NCI-H2196 treated with DMSO at 0.1 percent for 48 hours (cell line): ENCODE measurements at regions not wholly inside any gene's neighbourhood (a gene's known extent, or its start where the extent isn't known, plus 50 kb on each side); places are given as distances from the start of the nearest gene placed in this dataset.

ENCODE experiments used
- DNase-seq: peaks from one replicate; lab custom pipeline; 2025; ENCODE audit not compliant: unreplicated experiment; lab: John Stamatoyannopoulos, UW

GRCh38 chr1:201653883-201654282, 115.0 kb downstream of the NAV1 start:
- no peak for DNase-seq

DNA sequence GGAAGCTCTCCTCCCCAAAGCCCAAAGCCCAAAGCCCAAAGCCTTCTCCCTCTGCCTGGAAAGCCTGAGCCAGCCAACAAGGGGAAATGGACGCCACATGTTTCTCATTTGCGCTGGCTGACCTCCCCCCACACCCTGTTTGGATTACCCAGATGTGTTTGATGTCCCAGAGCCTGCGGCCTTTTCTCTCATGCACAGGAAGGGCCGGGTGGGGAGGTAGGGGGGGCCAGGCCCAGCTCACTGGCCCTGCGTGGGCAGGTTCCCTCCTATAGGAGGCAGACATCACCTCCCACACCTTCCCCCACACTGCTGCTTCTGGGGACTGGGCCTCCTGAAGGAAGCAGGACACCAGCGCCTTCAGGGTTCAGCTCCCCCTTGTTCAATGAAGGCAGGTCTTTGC, 116.3 kb downstream of the NAV1 start:
- no peak for DNase-seq

- DNase-seq, result no peak
Observed at GRCh38 chr1:201655910-201656309, 117.0 kb downstream of the NAV1 start.

DNA sequence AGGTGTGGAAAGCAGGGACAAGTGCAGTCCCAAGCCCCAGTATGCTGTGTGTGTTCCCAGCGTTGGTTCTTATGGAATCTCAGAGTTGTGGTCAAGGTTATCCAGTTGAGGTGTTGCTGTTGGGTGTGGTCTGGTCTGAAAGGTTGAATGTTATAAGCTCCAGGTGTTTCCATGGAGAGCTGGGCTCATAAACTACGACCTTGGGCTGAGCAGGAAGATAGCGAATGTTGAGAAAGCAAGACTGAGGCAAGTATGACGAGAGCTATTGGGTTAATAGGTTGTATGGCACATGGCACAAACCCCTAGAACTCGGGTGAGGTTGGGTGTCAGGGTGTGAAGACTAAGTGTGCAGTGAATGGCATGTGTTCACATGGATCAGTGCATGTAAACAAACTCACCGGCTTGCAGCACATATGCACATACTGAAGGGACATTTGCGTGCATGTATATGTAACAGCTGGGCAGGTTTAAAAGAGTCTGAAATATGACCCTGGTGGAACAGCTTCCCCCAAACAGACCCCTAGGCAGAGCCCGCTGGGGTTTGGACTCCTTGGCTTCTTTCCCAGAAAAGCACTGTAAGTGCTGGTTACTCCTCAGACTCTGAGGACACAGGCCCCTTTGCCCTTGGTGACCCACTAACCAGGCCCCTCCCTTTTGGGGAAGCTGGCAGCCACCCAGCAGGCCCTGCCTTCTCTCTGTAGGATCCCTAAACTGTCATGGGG, 117.5 kb downstream of the NAV1 start:
- peak; percentile 15 for DNase-seq

GRCh38 chr1:201659572-201659971, 120.6 kb downstream of the NAV1 start:
- no peak for DNase-seq

GRCh38 chr1:201660931-201661822, 122.2 kb downstream of the NAV1 start:
- no peak for DNase-seq

- no peak for DNase-seq
Observed at GRCh38 chr1:201661823-201662359, 123.0 kb downstream of the NAV1 start.

GRCh38 chr1:201662646-201663045, 123.7 kb downstream of the NAV1 start:
- DNase-seq, result no peak

- no peak for DNase-seq
Observed at GRCh38 chr1:201663491-201664113, 124.7 kb downstream of the NAV1 start.

GRCh38 chr1:201665036-201665435, 126.1 kb downstream of the NAV1 start:
- no peak for DNase-seq

GRCh38 chr1:201666102-201666501, 127.2 kb downstream of the NAV1 start:
- no peak for DNase-seq

- DNase-seq, result no peak
Observed at GRCh38 chr1:201666645-201667044, 127.7 kb downstream of the NAV1 start.

GRCh38 chr1:201667479-201667878, 128.6 kb downstream of the NAV1 start:
- DNase-seq, result no peak

GRCh38 chr1:201670517-201670916, 131.6 kb downstream of the NAV1 start:
- DNase-seq, result no peak

GRCh38 chr1:201672685-201673084, 133.8 kb downstream of the NAV1 start:
- DNase-seq, result no peak

- DNase-seq, result no peak
Observed at GRCh38 chr1:201673093-201673492, 134.2 kb downstream of the NAV1 start.

DNA sequence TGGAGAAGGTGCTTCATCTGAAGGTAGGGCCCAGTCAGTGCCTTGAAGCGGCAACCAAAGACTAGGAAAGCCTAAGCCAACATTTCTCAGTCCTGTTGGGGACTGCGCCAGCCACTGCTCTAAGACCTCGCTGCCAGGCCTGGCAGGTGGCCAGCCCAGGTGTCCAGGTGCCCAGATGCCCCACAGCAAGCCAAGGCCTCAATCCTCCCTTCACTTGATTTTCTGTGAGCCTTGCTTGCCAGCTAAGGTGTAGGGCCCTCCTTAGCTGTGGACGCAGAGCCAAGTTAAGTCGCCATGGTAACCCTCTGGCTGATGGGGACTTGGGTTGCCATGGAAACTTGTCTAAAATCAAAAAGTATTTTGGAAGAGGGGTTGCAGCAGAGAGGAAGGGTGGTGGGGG, 135.0 kb downstream of the NAV1 start:
- no peak for DNase-seq

DNA sequence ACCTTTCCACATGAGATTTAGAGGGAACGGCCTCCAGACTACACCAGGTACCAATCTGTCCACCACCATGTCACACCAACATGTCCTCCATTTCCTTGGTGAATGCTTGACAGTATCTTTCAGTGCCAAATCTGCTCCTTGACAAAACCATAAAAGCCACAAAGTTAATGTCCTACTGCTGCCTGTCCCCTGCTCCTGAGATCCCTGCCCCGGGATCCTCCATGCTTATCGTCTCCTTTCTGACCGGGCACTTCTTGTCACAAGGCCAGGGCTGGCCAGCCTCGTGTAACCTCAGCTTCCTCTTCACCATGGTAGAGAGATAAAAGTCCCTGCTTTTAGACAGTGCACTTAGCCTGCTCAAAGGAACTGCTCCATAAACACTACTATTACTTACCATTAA, 136.2 kb downstream of the NAV1 start:
- no peak for DNase-seq

- DNase-seq, result no peak
Observed at GRCh38 chr1:201676197-201676596, 137.3 kb downstream of the NAV1 start.

- no peak for DNase-seq
Observed at GRCh38 chr1:201676641-201677040, 137.7 kb downstream of the NAV1 start.

DNA sequence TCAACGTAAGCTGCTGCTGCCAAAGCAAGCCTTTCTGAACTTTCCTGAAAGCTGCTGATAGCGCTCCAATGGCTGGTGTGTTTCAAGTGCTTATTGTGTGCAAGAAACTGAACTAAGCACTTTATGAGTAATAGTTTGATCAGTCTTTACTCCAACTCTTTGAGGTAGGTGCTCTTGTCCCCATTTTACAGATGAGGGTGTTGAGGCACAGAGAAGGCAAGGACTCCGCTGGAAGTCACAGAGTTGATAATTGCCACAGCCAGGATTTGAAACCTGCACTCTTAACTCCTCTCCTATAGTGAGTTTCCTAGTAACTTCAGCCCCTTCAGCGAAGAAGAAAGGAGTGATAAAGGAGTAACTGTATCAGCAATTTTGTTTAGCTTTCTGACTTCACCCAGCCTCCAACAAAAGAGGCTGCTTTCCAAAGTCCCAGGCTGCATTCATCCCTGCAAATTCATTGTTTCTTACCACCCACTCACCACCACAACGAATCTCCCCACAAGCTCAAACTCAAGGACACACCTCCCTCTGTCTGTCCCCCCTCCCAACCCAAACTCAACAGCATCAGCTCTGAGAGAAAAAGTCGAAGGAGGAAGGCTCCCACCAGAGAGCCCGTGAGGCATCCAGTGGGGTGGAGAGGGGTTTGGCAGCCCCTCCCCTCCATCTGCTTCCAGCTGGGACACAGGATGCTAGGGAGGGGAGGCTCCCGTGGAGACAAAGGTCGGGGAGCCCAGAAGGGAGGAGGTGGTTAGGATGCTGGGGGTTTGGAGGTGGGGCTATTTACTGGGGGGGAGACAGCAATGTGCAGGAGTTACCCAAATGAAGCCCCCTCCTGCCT, 139.6 kb downstream of the NAV1 start:
- no peak for DNase-seq
